ENCODE measurements at regions not wholly inside any gene's neighbourhood (a gene's known extent, or its start where the extent isn't known, plus 50 kb on each side); places are given as distances from the start of the nearest gene placed in this dataset.

- H3K4me2 ChIP-seq (ENCODE audit: low read length), result no peak overlapping the region
- H3K9me3 ChIP-seq (ENCODE audit: control insufficient read depth in 1 of 2, insufficient read depth in 1 of 2, low read depth in 1 of 2, low read length in 2 of 2), result no peaks in the 10 kb centered on the region
- H3K79me2 ChIP-seq (ENCODE audit: insufficient read depth, low read length), result no peaks in the 10 kb centered on the region
- H2AFZ ChIP-seq (ENCODE audit: low read depth, low read length, poor library complexity, severe bottlenecking), result no peak overlapping the region
- peaks cover 38% of the 10 kb centered on the region for H3K27me3 ChIP-seq (ENCODE audit: insufficient read depth, low read length)
- DNase-seq (ENCODE audit: low read depth, low spot score) (no peak), ATAC-seq (no peak)
- H3K36me3 ChIP-seq (ENCODE audit: control insufficient read depth in 1 of 2, insufficient read depth in 2 of 2, low read length in 2 of 2), result no peaks in the 10 kb centered on the region
- CTCF ChIA-PET, result no interaction called here
- no peak overlapping the region for H3K27ac ChIP-seq (ENCODE audit: low read depth, low read length)
- TF ChIP-seq CBX3 (IDR thresholded peaks at IDR 0.05; ENCODE audit: low read depth), result no peak
- TF ChIP-seq, protein P1, sequence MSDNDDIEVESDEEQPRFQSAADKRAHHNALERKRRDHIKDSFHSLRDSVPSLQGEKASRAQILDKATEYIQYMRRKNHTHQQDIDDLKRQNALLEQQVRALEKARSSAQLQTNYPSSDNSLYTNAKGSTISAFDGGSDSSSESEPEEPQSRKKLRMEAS (IDR thresholded peaks at IDR 0.05), result no peak
- TF ChIP-seq, protein P2, sequence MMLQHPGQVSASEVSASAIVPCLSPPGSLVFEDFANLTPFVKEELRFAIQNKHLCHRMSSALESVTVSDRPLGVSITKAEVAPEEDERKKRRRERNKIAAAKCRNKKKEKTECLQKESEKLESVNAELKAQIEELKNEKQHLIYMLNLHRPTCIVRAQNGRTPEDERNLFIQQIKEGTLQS (IDR thresholded peaks at IDR 0.05), result no peak
- TF ChIP-seq ZNF274 (IDR thresholded peaks at IDR 0.05; ENCODE audit: low read depth, low read length), result no peak
- no peak for TF ChIP-seq EZH2phosphoT487 (IDR thresholded peaks at IDR 0.05; ENCODE audit: borderline replicate concordance)
- TF ChIP-seq EZH2 (IDR thresholded peaks at IDR 0.05), result no peak
- TF ChIP-seq SP1 (IDR thresholded peaks at IDR 0.05; ENCODE audit: low read depth), result no peak
- no peak for TF ChIP-seq TCF7L2 (IDR thresholded peaks at IDR 0.05; ENCODE audit: borderline replicate concordance, extremely low read depth, insufficient read depth, insufficient read length)
- POLR2A ChIA-PET, result no interaction called here
- BruUV-seq (replicated peaks), result no TSS peak
- intact Hi-C loops (cut with micrococcal nuclease), result no loop called here
- no peaks in the 10 kb centered on the region for H4K20me1 ChIP-seq (ENCODE audit: insufficient read depth)
- no peak overlapping the region for H3K9ac ChIP-seq (ENCODE audit: low read length)
- H3K4me3 ChIP-seq (replicated peaks in 1 of 2; ENCODE audit: low read depth in 1 of 2, low read length in 2 of 2), result no peak overlapping the region
- RAD21 ChIA-PET (ENCODE audit: low non-redundant PET in 1 of 2, low total read pairs in 2 of 2, uncharacterized antibody in 2 of 2, unreplicated experiment in 2 of 2), result no interaction called here
- H3K4me1 ChIP-seq (ENCODE audit: control insufficient read depth in 1 of 2, insufficient read depth in 2 of 2, low read length in 2 of 2), result no peaks in the 10 kb centered on the region
- H3K9me2 ChIP-seq (ENCODE audit: insufficient read depth), result no peaks in the 10 kb centered on the region
These were observed 608.2 kb downstream of the SOX6 start for GRCh38 chr11:15748132-15748531.

- intact Hi-C loops (cut with micrococcal nuclease), result no loop called here
- Histone ChIP-seq H3K79me2 (ENCODE audit: insufficient read depth, low read length) (no peaks in the 10 kb centered on the region), H3K9ac (ENCODE audit: low read length) (no peak overlapping the region), H3K27me3 (ENCODE audit: insufficient read depth, low read length) (peaks cover 38% of the 10 kb centered on the region), H3K4me2 (ENCODE audit: low read length) (no peak overlapping the region), H3K36me3 (ENCODE audit: control insufficient read depth in 1 of 2, insufficient read depth in 2 of 2, low read length in 2 of 2) (no peaks in the 10 kb centered on the region), H3K9me3 (ENCODE audit: control insufficient read depth in 1 of 2, insufficient read depth in 1 of 2, low read depth in 1 of 2, low read length in 2 of 2) (no peaks in the 10 kb centered on the region), H3K4me3 (replicated peaks in 1 of 2; ENCODE audit: low read depth in 1 of 2, low read length in 2 of 2) (no peak overlapping the region), H3K4me1 (ENCODE audit: control insufficient read depth in 1 of 2, insufficient read depth in 2 of 2, low read length in 2 of 2) (no peaks in the 10 kb centered on the region), H3K9me2 (ENCODE audit: insufficient read depth) (no peaks in the 10 kb centered on the region), H4K20me1 (ENCODE audit: insufficient read depth) (no peaks in the 10 kb centered on the region), H3K27ac (ENCODE audit: low read depth, low read length) (no peak overlapping the region), H2AFZ (ENCODE audit: low read depth, low read length, poor library complexity, severe bottlenecking) (no peak overlapping the region)
- CTCF ChIA-PET, result no interaction called here
- ATAC-seq, result no peak
- TF ChIP-seq, protein P1 (IDR thresholded peaks at IDR 0.05), result no peak
- POLR2A ChIA-PET, result no interaction called here
- RAD21 ChIA-PET (ENCODE audit: low non-redundant PET in 1 of 2, low total read pairs in 2 of 2, uncharacterized antibody in 2 of 2, unreplicated experiment in 2 of 2), result no interaction called here
- DNase-seq (ENCODE audit: low read depth, low spot score), result no peak
- BruUV-seq (replicated peaks), result no TSS peak
These were observed 607.6 kb downstream of the SOX6 start for GRCh38 chr11:15748741-15749140.

Measured in HCT116 (cell line).